MM.1S (cell line): ENCODE measurements at regions not wholly inside any gene's neighbourhood (a gene's known extent, or its start where the extent isn't known, plus 50 kb on each side); places are given as distances from the start of the nearest gene placed in this dataset.

Experiments
- CTCF ChIP-seq: fragments of 300-600 bp; sonication (generic); IDR thresholded peaks from 2 replicates; pipeline ENCODE4 v1.5.1; 2016; ENCODE audit warnings: antibody characterized with exemption, low read length, mixed read lengths
- EZH2 ChIP-seq: fragments of 300-600 bp; sonication (generic); optimal IDR thresholded peaks from 2 replicates; pipeline ENCODE3; 2017; ENCODE audit warnings: low read depth, mild to moderate bottlenecking, antibody characterized with exemption, low read length, mixed read lengths

GRCh38 chr9:108521063-108521590 lies 334.7 kb downstream of the ACTL7B start:
- TF ChIP-seq CTCF, result no peak
- no peak for TF ChIP-seq EZH2
